ENCODE measurements at regions not wholly inside any gene's neighbourhood (a gene's known extent, or its start where the extent isn't known, plus 50 kb on each side); places are given as distances from the start of the nearest gene placed in this dataset.

DNA sequence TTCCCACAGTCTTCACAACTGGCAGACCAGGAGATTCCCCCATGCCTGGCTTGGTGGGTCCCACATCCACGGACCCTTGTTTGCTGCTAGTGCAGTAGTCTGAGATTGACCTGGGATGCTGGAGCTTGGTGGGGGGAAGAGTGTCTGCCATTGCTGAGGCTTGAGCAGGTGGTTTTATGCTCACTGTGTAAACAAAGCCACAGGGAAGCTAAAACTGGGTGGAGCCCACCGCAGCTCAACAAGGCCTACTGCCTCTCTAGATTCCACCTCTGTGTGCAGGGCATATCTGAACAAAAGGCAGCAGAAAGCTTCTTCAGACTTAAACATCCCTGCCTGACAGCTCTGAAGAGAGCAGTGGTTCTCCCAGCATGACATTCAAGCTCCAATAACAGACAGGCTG is 177.3 kb upstream of the ETV3 start:
- intact Hi-C loops (cut with micrococcal nuclease; ENCODE audit: unreplicated experiment), result no loop called here
- no TSS peak for BruUV-seq (replicated peaks)
- no peaks in the 10 kb centered on the region for H3K9me3 ChIP-seq (ENCODE audit: low read depth, low read length, poor library complexity, severe bottlenecking)
- H3K4me3 ChIP-seq (ENCODE audit: low read depth, low read length, poor library complexity, severe bottlenecking), result no peak overlapping the region
- no peak for TF ChIP-seq EZH2 (IDR thresholded peaks at IDR 0.05; ENCODE audit: borderline replicate concordance, low read depth, low read length, poor library complexity, severe bottlenecking)
- TF ChIP-seq, protein P1, sequence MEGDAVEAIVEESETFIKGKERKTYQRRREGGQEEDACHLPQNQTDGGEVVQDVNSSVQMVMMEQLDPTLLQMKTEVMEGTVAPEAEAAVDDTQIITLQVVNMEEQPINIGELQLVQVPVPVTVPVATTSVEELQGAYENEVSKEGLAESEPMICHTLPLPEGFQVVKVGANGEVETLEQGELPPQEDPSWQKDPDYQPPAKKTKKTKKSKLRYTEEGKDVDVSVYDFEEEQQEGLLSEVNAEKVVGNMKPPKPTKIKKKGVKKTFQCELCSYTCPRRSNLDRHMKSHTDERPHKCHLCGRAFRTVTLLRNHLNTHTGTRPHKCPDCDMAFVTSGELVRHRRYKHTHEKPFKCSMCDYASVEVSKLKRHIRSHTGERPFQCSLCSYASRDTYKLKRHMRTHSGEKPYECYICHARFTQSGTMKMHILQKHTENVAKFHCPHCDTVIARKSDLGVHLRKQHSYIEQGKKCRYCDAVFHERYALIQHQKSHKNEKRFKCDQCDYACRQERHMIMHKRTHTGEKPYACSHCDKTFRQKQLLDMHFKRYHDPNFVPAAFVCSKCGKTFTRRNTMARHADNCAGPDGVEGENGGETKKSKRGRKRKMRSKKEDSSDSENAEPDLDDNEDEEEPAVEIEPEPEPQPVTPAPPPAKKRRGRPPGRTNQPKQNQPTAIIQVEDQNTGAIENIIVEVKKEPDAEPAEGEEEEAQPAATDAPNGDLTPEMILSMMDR (conservative IDR thresholded peaks at IDR 0.05; ENCODE audit: low read depth, low read length), result no peak
- no peak for DNase-seq (ENCODE audit: low spot score)
- POLR2A ChIA-PET (ENCODE audit: low non-redundant PET), result no interaction called here
- peaks cover 21% of the 10 kb centered on the region for H3K27me3 ChIP-seq (replicated peaks; ENCODE audit: insufficient read depth, low read depth, low read length, poor library complexity)
- no peak overlapping the region for H3K27ac ChIP-seq (ENCODE audit: low read depth, low read length, poor library complexity, severe bottlenecking)
- CTCF ChIA-PET, result no interaction called here
- no peaks in the 10 kb centered on the region for H3K4me1 ChIP-seq (ENCODE audit: insufficient read depth, low read length, poor library complexity, severe bottlenecking)
- H3K36me3 ChIP-seq (ENCODE audit: insufficient read depth, low read length, poor library complexity, severe bottlenecking), result no peaks in the 10 kb centered on the region

- no TSS peak for BruUV-seq (replicated peaks)
- CTCF ChIA-PET, result no interaction called here
- Histone ChIP-seq H3K36me3 (ENCODE audit: insufficient read depth, low read length, poor library complexity, severe bottlenecking) (no peaks in the 10 kb centered on the region), H3K4me1 (ENCODE audit: insufficient read depth, low read length, poor library complexity, severe bottlenecking) (no peaks in the 10 kb centered on the region), H3K4me3 (ENCODE audit: low read depth, low read length, poor library complexity, severe bottlenecking) (no peak overlapping the region), H3K27ac (ENCODE audit: low read depth, low read length, poor library complexity, severe bottlenecking) (no peak overlapping the region), H3K27me3 (replicated peaks; ENCODE audit: insufficient read depth, low read depth, low read length, poor library complexity) (peaks cover 33% of the 10 kb centered on the region), H3K9me3 (ENCODE audit: low read depth, low read length, poor library complexity, severe bottlenecking) (no peaks in the 10 kb centered on the region)
- no peak for DNase-seq (ENCODE audit: low spot score)
- intact Hi-C loops (cut with micrococcal nuclease; ENCODE audit: unreplicated experiment), result loop anchor here (5.0 kb wide), 1 partner anchor 178 kb away; no protein-coding TSS in a partner anchor
- no peak for TF ChIP-seq EZH2 (IDR thresholded peaks at IDR 0.05; ENCODE audit: borderline replicate concordance, low read depth, low read length, poor library complexity, severe bottlenecking)
- TF ChIP-seq, protein P1 (conservative IDR thresholded peaks at IDR 0.05; ENCODE audit: low read depth, low read length), result no peak
- POLR2A ChIA-PET (ENCODE audit: low non-redundant PET), result no interaction called here
Measured at GRCh38 chr1:157314408-157314807, 176.2 kb upstream of the ETV3 start.

DNA sequence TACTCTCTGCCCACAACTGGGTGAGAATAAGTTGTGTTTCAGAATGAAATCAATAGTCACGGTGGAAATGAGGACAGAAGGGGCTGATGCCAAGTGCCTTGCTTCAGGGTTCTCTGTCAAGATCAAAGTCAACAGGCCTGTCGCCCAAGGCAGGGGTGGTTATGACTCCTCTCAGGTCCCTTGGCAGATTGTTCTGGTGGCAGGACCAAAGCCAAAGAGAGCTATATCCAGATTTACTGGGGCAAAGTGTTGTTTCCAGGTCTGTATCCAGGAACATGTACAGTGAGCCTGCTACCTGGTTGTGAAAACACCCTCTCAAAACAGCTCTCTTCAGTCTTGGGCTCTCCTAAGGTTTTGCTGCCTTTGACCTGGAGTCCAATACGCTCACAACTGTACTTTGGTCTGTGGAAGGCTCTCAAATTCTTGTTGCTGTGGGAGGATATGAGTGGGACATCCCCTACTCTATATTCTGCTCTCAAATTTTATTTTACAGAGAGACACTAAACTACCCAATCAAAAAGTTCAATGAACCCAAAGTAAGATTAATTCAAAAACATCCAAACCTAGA is 175.1 kb upstream of the ETV3 start:
- Histone ChIP-seq H3K27me3 (replicated peaks; ENCODE audit: insufficient read depth, low read depth, low read length, poor library complexity) (peaks cover 40% of the 10 kb centered on the region), H3K4me1 (ENCODE audit: insufficient read depth, low read length, poor library complexity, severe bottlenecking) (no peaks in the 10 kb centered on the region), H3K27ac (ENCODE audit: low read depth, low read length, poor library complexity, severe bottlenecking) (no peak overlapping the region), H3K4me3 (ENCODE audit: low read depth, low read length, poor library complexity, severe bottlenecking) (no peak overlapping the region), H3K9me3 (ENCODE audit: low read depth, low read length, poor library complexity, severe bottlenecking) (no peaks in the 10 kb centered on the region), H3K36me3 (ENCODE audit: insufficient read depth, low read length, poor library complexity, severe bottlenecking) (no peaks in the 10 kb centered on the region)
- DNase-seq (ENCODE audit: low spot score), result no peak
- intact Hi-C loops (cut with micrococcal nuclease; ENCODE audit: unreplicated experiment), result loop anchor here (5.0 kb wide), 1 partner anchor 179 kb away; no protein-coding TSS in a partner anchor
- ChIA-PET CTCF (no interaction called here), POLR2A (ENCODE audit: low non-redundant PET) (no interaction called here)
- BruUV-seq (replicated peaks), result no TSS peak
- no peak for TF ChIP-seq EZH2 (IDR thresholded peaks at IDR 0.05; ENCODE audit: borderline replicate concordance, low read depth, low read length, poor library complexity, severe bottlenecking)
- TF ChIP-seq, protein P1 (conservative IDR thresholded peaks at IDR 0.05; ENCODE audit: low read depth, low read length), result no peak
